ENCODE measurements at regions not wholly inside any gene's neighbourhood (a gene's known extent, or its start where the extent isn't known, plus 50 kb on each side); places are given as distances from the start of the nearest gene placed in this dataset.

GRCh38 chr4:41874873-41875272 lies 60.4 kb upstream of the TMEM33 start:
- TF ChIP-seq CTCF (IDR thresholded peaks at IDR 0.05; ENCODE audit: unreplicated experiment) = no peak
- no peak for DNase-seq (ENCODE audit: low spot score, unreplicated experiment)
- Mint-ChIP-seq H3K36me3 (ENCODE audit: insufficient read depth) (no peaks in the 10 kb centered on the region), H3K4me1 (ENCODE audit: low read depth) (peaks cover 6% of the 10 kb centered on the region), H3K9me3 (ENCODE audit: low read depth) (no peaks in the 10 kb centered on the region), H3K4me3 (ENCODE audit: low read depth) (no peak overlapping the region), H3K27me3 (peaks cover 100% of the 10 kb centered on the region), H3K27ac (no peak overlapping the region)

GRCh38 chr4:41874398-41874797 lies 60.8 kb upstream of the TMEM33 start:
- no peak for TF ChIP-seq CTCF (IDR thresholded peaks at IDR 0.05; ENCODE audit: unreplicated experiment)
- DNase-seq (ENCODE audit: low spot score, unreplicated experiment) = no peak
- Mint-ChIP-seq H3K4me3 (ENCODE audit: low read depth) (no peak overlapping the region), H3K9me3 (ENCODE audit: low read depth) (no peaks in the 10 kb centered on the region), H3K4me1 (ENCODE audit: low read depth) (peaks cover 4% of the 10 kb centered on the region), H3K27me3 (peaks cover 100% of the 10 kb centered on the region), H3K27ac (no peak overlapping the region), H3K36me3 (ENCODE audit: insufficient read depth) (no peaks in the 10 kb centered on the region)

GRCh38 chr4:41873380-41874295 lies 61.6 kb upstream of the TMEM33 start:
- DNase-seq (ENCODE audit: low spot score, unreplicated experiment) = no peak
- Mint-ChIP-seq H3K9me3 (ENCODE audit: low read depth) (no peaks in the 10 kb centered on the region), H3K36me3 (ENCODE audit: insufficient read depth) (no peaks in the 10 kb centered on the region), H3K27ac (no peak overlapping the region), H3K4me1 (ENCODE audit: low read depth) (peaks cover 3% of the 10 kb centered on the region), H3K27me3 (peaks cover 99% of the 10 kb centered on the region), H3K4me3 (ENCODE audit: low read depth) (no peak overlapping the region)
- TF ChIP-seq CTCF (IDR thresholded peaks at IDR 0.05; ENCODE audit: unreplicated experiment) = no peak

- peaks cover 95% of the 10 kb centered on the region for H3K27me3 Mint-ChIP-seq
- H3K36me3 Mint-ChIP-seq (ENCODE audit: insufficient read depth) = no peaks in the 10 kb centered on the region
- TF ChIP-seq CTCF (IDR thresholded peaks at IDR 0.05; ENCODE audit: unreplicated experiment) = no peak
- DNase-seq (ENCODE audit: low spot score, unreplicated experiment) = no peak
- no peak overlapping the region for H3K4me3 Mint-ChIP-seq (ENCODE audit: low read depth)
- H3K27ac Mint-ChIP-seq = no peak overlapping the region
- peaks cover 5% of the 10 kb centered on the region for H3K4me1 Mint-ChIP-seq (ENCODE audit: low read depth)
- no peaks in the 10 kb centered on the region for H3K9me3 Mint-ChIP-seq (ENCODE audit: low read depth)
These were observed 65.2 kb upstream of the TMEM33 start for GRCh38 chr4:41870035-41870434.

GRCh38 chr4:41866799-41867677 lies 68.2 kb upstream of the TMEM33 start:
- no peak for DNase-seq (ENCODE audit: low spot score, unreplicated experiment)
- peaks cover 5% of the 10 kb centered on the region for H3K4me1 Mint-ChIP-seq (ENCODE audit: low read depth)
- TF ChIP-seq CTCF (IDR thresholded peaks at IDR 0.05; ENCODE audit: unreplicated experiment) = no peak
- no peaks in the 10 kb centered on the region for H3K9me3 Mint-ChIP-seq (ENCODE audit: low read depth)
- no peaks in the 10 kb centered on the region for H3K36me3 Mint-ChIP-seq (ENCODE audit: insufficient read depth)
- H3K4me3 Mint-ChIP-seq (ENCODE audit: low read depth) = peak overlapping the region; percentile 54
- H3K27me3 Mint-ChIP-seq = peaks cover 95% of the 10 kb centered on the region
- H3K27ac Mint-ChIP-seq = no peak overlapping the region
